Activated naive CD4-positive, alpha-beta T cell treated with anti-CD3 and anti-CD28 coated beads, Interleukin-2, amount 10 ng/mL, durations not matched to agents 7 days and 5 days (primary cell): ENCODE measurements at regions not wholly inside any gene's neighbourhood (a gene's known extent, or its start where the extent isn't known, plus 50 kb on each side); places are given as distances from the start of the nearest gene placed in this dataset.

Experiments
- CTCF ChIA-PET: fragments of 350-600 bp; sonication (Branson Sonifier 250); formaldehyde crosslinking; loops from one replicate; lab custom pipeline; 2021; ENCODE audit warnings: antibody characterized with exemption; lab: Charles Lee
- DNase-seq: peaks from one replicate; pipeline ENCODE4 v3.0.0-alpha.2; 2020
- H3K27ac Mint-ChIP-seq: one replicate; pipeline ENCODE4 v1.8.0; 2021; ENCODE audit warnings: mild to moderate bottlenecking, moderate library complexity, mixed read lengths
- H3K27me3 Mint-ChIP-seq: one replicate; pipeline ENCODE4 v1.8.0; 2021; ENCODE audit warnings: mild to moderate bottlenecking, mixed read lengths
- H3K36me3 Mint-ChIP-seq: one replicate; pipeline ENCODE4 v1.8.0; 2021; ENCODE audit warnings: mixed read lengths
- H3K4me1 Mint-ChIP-seq: one replicate; pipeline ENCODE4 v1.8.0; 2021; ENCODE audit warnings: mixed read lengths
- H3K4me3 Mint-ChIP-seq: one replicate; pipeline ENCODE4 v1.8.0; 2021; ENCODE audit warnings: mild to moderate bottlenecking, moderate library complexity, mixed read lengths
- H3K9me3 Mint-ChIP-seq: one replicate; pipeline ENCODE4 v1.8.0; 2021; ENCODE audit warnings: mixed read lengths

GRCh38 chr2:56011624-56012023 lies 88.0 kb upstream of the EFEMP1 start:
- no peak overlapping the region for H3K27ac Mint-ChIP-seq
- no peak overlapping the region for H3K4me3 Mint-ChIP-seq
- no peak for DNase-seq
- no peaks in the 10 kb centered on the region for H3K27me3 Mint-ChIP-seq
- no peaks in the 10 kb centered on the region for H3K36me3 Mint-ChIP-seq
- H3K4me1 Mint-ChIP-seq: no peaks in the 10 kb centered on the region
- H3K9me3 Mint-ChIP-seq: no peaks in the 10 kb centered on the region
- CTCF ChIA-PET: no interaction called here

- H3K36me3 Mint-ChIP-seq: no peaks in the 10 kb centered on the region
- H3K27me3 Mint-ChIP-seq: no peaks in the 10 kb centered on the region
- H3K4me3 Mint-ChIP-seq: no peak overlapping the region
- no peaks in the 10 kb centered on the region for H3K4me1 Mint-ChIP-seq
- no peaks in the 10 kb centered on the region for H3K9me3 Mint-ChIP-seq
- no peak for DNase-seq
- CTCF ChIA-PET: no interaction called here
- no peak overlapping the region for H3K27ac Mint-ChIP-seq
Measured at GRCh38 chr2:56012221-56012765, 88.7 kb upstream of the EFEMP1 start.

- no peak overlapping the region for H3K4me3 Mint-ChIP-seq
- no peaks in the 10 kb centered on the region for H3K27me3 Mint-ChIP-seq
- H3K27ac Mint-ChIP-seq: no peak overlapping the region
- no peaks in the 10 kb centered on the region for H3K9me3 Mint-ChIP-seq
- H3K36me3 Mint-ChIP-seq: no peaks in the 10 kb centered on the region
- CTCF ChIA-PET: no interaction called here
- no peaks in the 10 kb centered on the region for H3K4me1 Mint-ChIP-seq
- DNase-seq: no peak
Measured at GRCh38 chr2:56013475-56013874, 89.9 kb upstream of the EFEMP1 start.

- Mint-ChIP-seq H3K4me3 (no peak overlapping the region), H3K36me3 (no peaks in the 10 kb centered on the region), H3K27me3 (no peaks in the 10 kb centered on the region), H3K9me3 (no peaks in the 10 kb centered on the region), H3K4me1 (no peaks in the 10 kb centered on the region), H3K27ac (no peak overlapping the region)
- no peak for DNase-seq
- CTCF ChIA-PET: interaction anchor here (1.4 kb wide), 1 partner anchor 53 kb away, joined by 3 read pairs; no protein-coding TSS in a partner anchor
Measured at GRCh38 chr2:56014046-56014730, 90.6 kb upstream of the EFEMP1 start.

GRCh38 chr2:56015711-56016115 lies 92.1 kb upstream of the EFEMP1 start:
- H3K27me3 Mint-ChIP-seq: no peaks in the 10 kb centered on the region
- no peak overlapping the region for H3K27ac Mint-ChIP-seq
- no peak for DNase-seq
- CTCF ChIA-PET: no interaction called here
- H3K36me3 Mint-ChIP-seq: no peaks in the 10 kb centered on the region
- no peak overlapping the region for H3K4me3 Mint-ChIP-seq
- H3K9me3 Mint-ChIP-seq: no peaks in the 10 kb centered on the region
- H3K4me1 Mint-ChIP-seq: no peaks in the 10 kb centered on the region

GRCh38 chr2:56017784-56018183 lies 94.2 kb upstream of the EFEMP1 start:
- H3K9me3 Mint-ChIP-seq: no peaks in the 10 kb centered on the region
- H3K27me3 Mint-ChIP-seq: no peaks in the 10 kb centered on the region
- no peak for DNase-seq
- H3K36me3 Mint-ChIP-seq: no peaks in the 10 kb centered on the region
- CTCF ChIA-PET: no interaction called here
- H3K27ac Mint-ChIP-seq: no peak overlapping the region
- no peak overlapping the region for H3K4me3 Mint-ChIP-seq
- H3K4me1 Mint-ChIP-seq: no peaks in the 10 kb centered on the region

GRCh38 chr2:56018267-56018666 lies 94.7 kb upstream of the EFEMP1 start:
- Mint-ChIP-seq H3K4me1 (no peaks in the 10 kb centered on the region), H3K4me3 (no peak overlapping the region), H3K27me3 (no peaks in the 10 kb centered on the region), H3K27ac (no peak overlapping the region), H3K9me3 (no peaks in the 10 kb centered on the region), H3K36me3 (no peaks in the 10 kb centered on the region)
- DNase-seq: no peak
- CTCF ChIA-PET: no interaction called here

- H3K36me3 Mint-ChIP-seq: no peaks in the 10 kb centered on the region
- H3K4me3 Mint-ChIP-seq: no peak overlapping the region
- no peaks in the 10 kb centered on the region for H3K27me3 Mint-ChIP-seq
- no peaks in the 10 kb centered on the region for H3K4me1 Mint-ChIP-seq
- CTCF ChIA-PET: no interaction called here
- H3K9me3 Mint-ChIP-seq: no peaks in the 10 kb centered on the region
- H3K27ac Mint-ChIP-seq: no peak overlapping the region
- DNase-seq: no peak
Measured at GRCh38 chr2:56021136-56021474, 97.5 kb upstream of the EFEMP1 start.

- Mint-ChIP-seq H3K27ac (no peak overlapping the region), H3K9me3 (no peaks in the 10 kb centered on the region), H3K36me3 (no peaks in the 10 kb centered on the region), H3K27me3 (no peaks in the 10 kb centered on the region), H3K4me1 (no peaks in the 10 kb centered on the region), H3K4me3 (no peak overlapping the region)
- CTCF ChIA-PET: no interaction called here
- DNase-seq: no peak
Measured at GRCh38 chr2:56021579-56021978, 98.0 kb upstream of the EFEMP1 start.

GRCh38 chr2:56025469-56026193 lies 102.0 kb upstream of the EFEMP1 start:
- Mint-ChIP-seq H3K27ac (no peak overlapping the region), H3K9me3 (no peaks in the 10 kb centered on the region), H3K36me3 (no peaks in the 10 kb centered on the region), H3K4me1 (no peaks in the 10 kb centered on the region), H3K27me3 (no peaks in the 10 kb centered on the region), H3K4me3 (no peak overlapping the region)
- CTCF ChIA-PET: no interaction called here
- no peak for DNase-seq

GRCh38 chr2:56026828-56027227 lies 103.2 kb upstream of the EFEMP1 start:
- H3K4me1 Mint-ChIP-seq: no peaks in the 10 kb centered on the region
- DNase-seq: no peak
- H3K4me3 Mint-ChIP-seq: no peak overlapping the region
- CTCF ChIA-PET: no interaction called here
- H3K9me3 Mint-ChIP-seq: no peaks in the 10 kb centered on the region
- no peaks in the 10 kb centered on the region for H3K27me3 Mint-ChIP-seq
- H3K36me3 Mint-ChIP-seq: no peaks in the 10 kb centered on the region
- no peak overlapping the region for H3K27ac Mint-ChIP-seq

- Mint-ChIP-seq H3K4me1 (no peaks in the 10 kb centered on the region), H3K36me3 (no peaks in the 10 kb centered on the region), H3K9me3 (no peaks in the 10 kb centered on the region), H3K4me3 (no peak overlapping the region), H3K27ac (no peak overlapping the region), H3K27me3 (no peaks in the 10 kb centered on the region)
- CTCF ChIA-PET: no interaction called here
- no peak for DNase-seq
Measured at GRCh38 chr2:56030062-56030461, 106.5 kb upstream of the EFEMP1 start.

- Mint-ChIP-seq H3K4me3 (no peak overlapping the region), H3K9me3 (no peaks in the 10 kb centered on the region), H3K36me3 (no peaks in the 10 kb centered on the region), H3K27me3 (no peaks in the 10 kb centered on the region), H3K27ac (no peak overlapping the region), H3K4me1 (no peaks in the 10 kb centered on the region)
- CTCF ChIA-PET: no interaction called here
- no peak for DNase-seq
Measured at GRCh38 chr2:56030901-56031300, 107.3 kb upstream of the EFEMP1 start.

GRCh38 chr2:56034258-56034657 lies 110.7 kb upstream of the EFEMP1 start:
- no peaks in the 10 kb centered on the region for H3K27me3 Mint-ChIP-seq
- DNase-seq: no peak
- H3K9me3 Mint-ChIP-seq: no peaks in the 10 kb centered on the region
- H3K36me3 Mint-ChIP-seq: no peaks in the 10 kb centered on the region
- H3K27ac Mint-ChIP-seq: no peak overlapping the region
- CTCF ChIA-PET: no interaction called here
- H3K4me1 Mint-ChIP-seq: no peaks in the 10 kb centered on the region
- H3K4me3 Mint-ChIP-seq: no peak overlapping the region

GRCh38 chr2:56040189-56040588 lies 116.6 kb upstream of the EFEMP1 start:
- DNase-seq: no peak
- Mint-ChIP-seq H3K9me3 (no peaks in the 10 kb centered on the region), H3K4me3 (no peak overlapping the region), H3K27ac (no peak overlapping the region), H3K4me1 (no peaks in the 10 kb centered on the region), H3K27me3 (no peaks in the 10 kb centered on the region), H3K36me3 (no peaks in the 10 kb centered on the region)
- CTCF ChIA-PET: no interaction called here
